RWPE2 (cell line): ENCODE measurements at regions not wholly inside any gene's neighbourhood (a gene's known extent, or its start where the extent isn't known, plus 50 kb on each side); places are given as distances from the start of the nearest gene placed in this dataset.

Source experiments
- ATAC-seq: fragments of 200-7000 bp; cut with Tn5 transposase; 3 replicates; pipeline ENCODE4 v1.9.1; 2021; ENCODE audit warnings: low read depth
- DNase-seq: peaks from one replicate; pipeline ENCODE4 v3.0.0-alpha.2; 2020; ENCODE audit warnings: low spot score
- H3K27ac ChIP-seq: fragments of 450-650 bp; 2 replicates; pipeline ENCODE4 v1.5.1; 2017; ENCODE audit warnings: mild to moderate bottlenecking; ENCODE audit not compliant: poor library complexity, severe bottlenecking
- H3K27me3 ChIP-seq: fragments of 250-450 bp; sonication (Bioruptor Pico); 2 replicates; pipeline ENCODE4 v1.5.1; 2021; ENCODE audit warnings: mild to moderate bottlenecking, moderate library complexity; ENCODE audit not compliant: insufficient read depth, poor library complexity, severe bottlenecking
- H3K36me3 ChIP-seq: fragments of 250-450 bp; sonication (Bioruptor Pico); 2 replicates; pipeline ENCODE4 v1.5.1; 2020; ENCODE audit warnings: low read depth, mild to moderate bottlenecking, moderate library complexity
- H3K4me1 ChIP-seq: fragments of 250-450 bp; sonication (Bioruptor Pico); 2 replicates; pipeline ENCODE4 v1.5.1; 2021; ENCODE audit warnings: mild to moderate bottlenecking, moderate library complexity; ENCODE audit not compliant: insufficient read depth, poor library complexity, severe bottlenecking
- H3K4me3 ChIP-seq: fragments of 250-450 bp; sonication (Bioruptor Pico); 2 replicates; pipeline ENCODE4 v1.5.1; 2021; ENCODE audit warnings: mild to moderate bottlenecking, moderate library complexity; ENCODE audit not compliant: severe bottlenecking
- H3K9me3 ChIP-seq: fragments of 250-450 bp; sonication (Bioruptor Pico); 2 replicates; pipeline ENCODE4 v1.5.1; 2021; ENCODE audit warnings: mild to moderate bottlenecking, moderate library complexity; ENCODE audit not compliant: severe bottlenecking
- CTCF ChIP-seq: fragments of 450-650 bp; IDR thresholded peaks from one replicate; pipeline ENCODE4 v1.5.1; 2017; ENCODE audit warnings: mild to moderate bottlenecking, moderate library complexity; ENCODE audit not compliant: poor library complexity, severe bottlenecking

GRCh38 chr12:17158201-17158600 lies 552.2 kb upstream of the LMO3 start:
- Histone ChIP-seq H3K4me1 (no peaks in the 10 kb centered on the region), H3K27ac (no peak overlapping the region), H3K27me3 (no peaks in the 10 kb centered on the region), H3K9me3 (no peaks in the 10 kb centered on the region), H3K4me3 (no peak overlapping the region), H3K36me3 (no peaks in the 10 kb centered on the region)
- ATAC-seq, result no peak
- DNase-seq, result no peak
- no peak for TF ChIP-seq CTCF

GRCh38 chr12:17151917-17152316 lies 546.0 kb upstream of the LMO3 start:
- Histone ChIP-seq H3K4me1 (no peaks in the 10 kb centered on the region), H3K27ac (no peak overlapping the region), H3K27me3 (no peaks in the 10 kb centered on the region), H3K36me3 (no peaks in the 10 kb centered on the region), H3K4me3 (no peak overlapping the region), H3K9me3 (no peaks in the 10 kb centered on the region)
- DNase-seq, result no peak
- no peak for ATAC-seq
- no peak for TF ChIP-seq CTCF

DNA sequence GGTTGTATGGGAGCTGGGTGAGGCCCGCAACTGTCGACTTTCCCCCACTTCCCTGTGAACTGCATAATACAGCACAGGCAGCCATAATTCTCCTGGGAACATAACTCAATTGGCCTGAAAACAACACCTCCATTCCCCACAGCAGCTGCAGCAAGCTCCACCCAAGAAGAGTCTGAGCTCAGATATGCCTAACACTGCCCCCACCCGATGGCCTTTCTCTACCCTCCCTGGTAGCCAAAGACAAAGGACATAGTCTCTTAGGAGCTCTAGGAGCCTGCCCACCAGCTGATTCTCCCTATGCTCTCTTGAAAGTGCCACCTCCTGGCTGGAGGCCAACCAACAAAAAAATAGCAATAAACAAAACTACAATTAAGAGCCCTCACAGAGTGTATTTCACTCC lies 542.7 kb upstream of the LMO3 start:
- Histone ChIP-seq H3K36me3 (no peaks in the 10 kb centered on the region), H3K4me1 (no peaks in the 10 kb centered on the region), H3K9me3 (no peaks in the 10 kb centered on the region), H3K4me3 (no peak overlapping the region), H3K27ac (no peak overlapping the region), H3K27me3 (no peaks in the 10 kb centered on the region)
- DNase-seq (no peak), ATAC-seq (no peak)
- TF ChIP-seq CTCF, result no peak

DNA sequence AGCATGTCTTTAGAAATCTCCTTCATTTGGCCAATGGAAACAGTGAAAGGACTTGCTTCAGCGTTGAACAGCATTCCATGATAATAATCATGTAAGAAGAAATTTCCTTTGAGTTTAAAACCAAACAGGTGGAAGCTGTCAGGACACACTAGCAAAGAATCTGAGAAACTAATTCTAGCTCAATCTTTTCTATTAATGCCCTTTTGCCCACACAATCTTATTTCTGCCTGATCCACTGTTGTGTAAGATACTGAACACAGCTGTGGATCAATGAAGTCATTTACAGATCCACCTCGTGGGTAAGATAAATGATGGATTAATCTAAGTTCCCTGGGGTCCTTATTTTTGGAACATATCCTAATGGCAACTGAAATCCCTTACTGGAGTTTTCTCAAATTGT lies 536.9 kb upstream of the LMO3 start:
- Histone ChIP-seq H3K27ac (no peak overlapping the region), H3K27me3 (no peaks in the 10 kb centered on the region), H3K36me3 (no peaks in the 10 kb centered on the region), H3K4me3 (no peak overlapping the region), H3K4me1 (no peaks in the 10 kb centered on the region), H3K9me3 (no peaks in the 10 kb centered on the region)
- DNase-seq, result no peak
- TF ChIP-seq CTCF, result no peak
- no peak for ATAC-seq

DNA sequence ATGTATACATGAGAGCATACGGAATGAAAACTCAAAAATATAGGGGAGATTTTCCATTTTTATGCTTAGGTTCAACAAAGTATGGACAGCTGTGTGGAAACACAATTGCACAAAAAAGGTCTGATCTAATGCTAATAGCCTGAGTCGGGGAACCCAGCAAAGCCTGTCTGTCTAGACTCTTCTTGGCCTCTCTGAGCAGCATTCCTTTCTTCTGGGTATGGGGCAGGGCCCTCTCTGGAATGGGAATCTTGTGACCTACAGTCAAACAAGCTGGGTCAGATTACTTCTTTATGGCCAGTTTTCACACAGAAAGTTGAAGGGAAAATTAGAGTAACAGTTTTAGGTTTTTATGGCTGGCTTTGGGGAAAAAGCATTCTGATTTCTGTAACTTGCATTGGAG lies 534.0 kb upstream of the LMO3 start:
- no peak overlapping the region for H3K27ac ChIP-seq
- no peaks in the 10 kb centered on the region for H3K9me3 ChIP-seq
- H3K36me3 ChIP-seq, result no peaks in the 10 kb centered on the region
- H3K4me1 ChIP-seq, result no peaks in the 10 kb centered on the region
- no peak for DNase-seq
- no peak overlapping the region for H3K4me3 ChIP-seq
- no peaks in the 10 kb centered on the region for H3K27me3 ChIP-seq
- TF ChIP-seq CTCF, result no peak
- no peak for ATAC-seq
